ENCODE measurements at regions not wholly inside any gene's neighbourhood (a gene's known extent, or its start where the extent isn't known, plus 50 kb on each side); places are given as distances from the start of the nearest gene placed in this dataset.

GRCh38 chr12:86721713-86722397 lies 465.7 kb upstream of the MGAT4C start:
- H4K5ac ChIP-seq (ENCODE audit: insufficient read length, low read depth, low read length): no peak overlapping the region
- no peak overlapping the region for H3K23ac ChIP-seq (ENCODE audit: insufficient read length, low read depth, low read length)
- Mint-ChIP-seq H3K27me3 (ENCODE audit: low read depth) (no peaks in the 10 kb centered on the region), H3K4me1 (peaks cover 3 to 8% of the 10 kb centered on the region in 2 experiments), H3K27ac (peak overlapping the region in 1 of 3 experiments; percentile 65; a peak in 2 of 7 replicates), H3K4me3 (no peak overlapping the region), H3K9me3 (no peaks in the 10 kb centered on the region), H3K36me3 (ENCODE audit: insufficient read depth in 1 of 3, low read depth in 3 of 3) (no peaks in the 10 kb centered on the region)
- H3T11ph ChIP-seq (ENCODE audit: low read length): no peak overlapping the region
- H2BK120ac ChIP-seq (ENCODE audit: low read depth, low read length, poor library complexity, severe bottlenecking): no peak overlapping the region
- H2BK20ac ChIP-seq (ENCODE audit: low read depth, low read length, poor library complexity, severe bottlenecking): no peak overlapping the region
- no peaks in the 10 kb centered on the region; the same call in 1 of the 2 replicates for H3K79me2 ChIP-seq (ENCODE audit: insufficient read depth, low read length)
- no peak overlapping the region for H2BK12ac ChIP-seq (ENCODE audit: insufficient read length, low read depth, low read length)
- H3K27ac ChIP-seq (ENCODE audit: insufficient read length, low read depth, low read length): no peak overlapping the region
- no peak overlapping the region for H3K4ac ChIP-seq (ENCODE audit: low read depth, low read length)
- H3K27me3 ChIP-seq (ENCODE audit: insufficient read depth, low read length): no peaks in the 10 kb centered on the region
- H4K20me1 ChIP-seq (ENCODE audit: control insufficient read depth, insufficient read depth, insufficient read length): no peaks in the 10 kb centered on the region
- H2AK5ac ChIP-seq (ENCODE audit: insufficient read length, low read length): no peak overlapping the region
- no peak overlapping the region for H2AFZ ChIP-seq (ENCODE audit: low read length)
- H3K79me1 ChIP-seq (ENCODE audit: insufficient read depth, low read depth, low read length, poor library complexity, severe bottlenecking): no peaks in the 10 kb centered on the region
- H4K8ac ChIP-seq (replicated peaks; ENCODE audit: insufficient read length, low read depth, low read length): no peak overlapping the region
- H3K23me2 ChIP-seq (ENCODE audit: insufficient read length, low read depth, low read length, poor library complexity, severe bottlenecking): no peaks in the 10 kb centered on the region
- no peak overlapping the region for H4K91ac ChIP-seq (ENCODE audit: insufficient read length, low read depth, low read length)
- H3K9ac ChIP-seq (ENCODE audit: extremely low read depth, insufficient read length, low read length): no peak overlapping the region
- H3K14ac ChIP-seq (ENCODE audit: insufficient read depth, low read length): no peak overlapping the region
- no peak for DNase-seq
- no peaks in the 10 kb centered on the region for H3K9me3 ChIP-seq (ENCODE audit: control insufficient read depth, low read depth, low read length)
- no peaks in the 10 kb centered on the region for H3K4me1 ChIP-seq (ENCODE audit: insufficient read depth, low read length)
- H2BK5ac ChIP-seq (ENCODE audit: insufficient read length, low read length): no peak overlapping the region
- no peak for TF ChIP-seq CTCF (conservative IDR thresholded peaks at IDR 0.05)
- no peak overlapping the region for H2BK15ac ChIP-seq (ENCODE audit: low read depth, low read length)
- no CpG with 5 or more reads among the region's 5 CpGs for WGBS (ENCODE audit: extremely low coverage, insufficient read length, low lambda C conversion rate)
- H3K56ac ChIP-seq (ENCODE audit: insufficient read length, low read depth, low read length): no peak overlapping the region
- no peak overlapping the region for H3K4me2 ChIP-seq (ENCODE audit: insufficient read depth, insufficient read length, low read length)
- H3K18ac ChIP-seq (ENCODE audit: insufficient read length, low read depth, low read length): no peak overlapping the region
